GM21390 (cell line): ENCODE measurements at regions not wholly inside any gene's neighbourhood (a gene's known extent, or its start where the extent isn't known, plus 50 kb on each side); places are given as distances from the start of the nearest gene placed in this dataset.

ENCODE experiments used
- ATAC-seq: cut with Tn5 transposase; IDR thresholded peaks from one replicate; pipeline ENCODE4 v1.9.1; 2021; ENCODE audit not compliant: unreplicated experiment

DNA sequence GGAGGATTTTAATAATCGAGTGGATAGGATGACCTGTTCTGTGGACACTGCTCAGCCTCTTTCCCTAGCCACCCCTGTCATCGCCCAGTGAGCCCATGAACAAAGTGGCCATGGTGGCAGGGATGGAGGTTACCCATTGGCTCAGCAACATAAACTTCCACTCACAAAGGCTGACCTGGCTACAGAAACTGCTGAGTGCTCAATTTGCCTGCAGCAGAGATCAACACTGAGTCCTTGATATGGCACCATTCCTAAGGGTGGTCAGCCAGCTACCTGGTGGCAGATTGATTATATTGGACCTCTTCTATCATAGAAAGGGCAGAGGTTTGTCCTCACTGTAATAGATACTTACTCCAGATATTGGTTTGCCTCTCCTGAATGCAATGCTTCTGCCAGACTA lies 465.4 kb upstream of the FBXO33 start:
- no peak for ATAC-seq

DNA sequence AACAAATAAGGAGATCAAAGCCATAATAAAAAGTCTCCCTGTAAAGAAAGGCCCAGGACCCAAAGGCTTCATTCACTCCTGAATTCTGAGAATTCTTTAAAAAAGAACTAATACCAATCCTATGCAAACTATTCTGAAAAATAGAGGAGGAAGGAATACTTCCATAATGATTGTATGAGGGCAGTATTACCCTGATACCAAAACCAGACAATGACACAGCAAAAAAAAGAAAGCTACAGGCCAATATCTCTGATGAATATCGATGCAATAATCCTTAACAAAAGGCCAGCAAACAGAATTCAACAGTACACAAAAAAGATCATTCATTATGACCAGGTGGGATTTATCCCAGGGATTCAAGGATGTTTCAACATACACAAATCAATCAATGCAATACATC lies 457.8 kb upstream of the FBXO33 start:
- no peak for ATAC-seq

DNA sequence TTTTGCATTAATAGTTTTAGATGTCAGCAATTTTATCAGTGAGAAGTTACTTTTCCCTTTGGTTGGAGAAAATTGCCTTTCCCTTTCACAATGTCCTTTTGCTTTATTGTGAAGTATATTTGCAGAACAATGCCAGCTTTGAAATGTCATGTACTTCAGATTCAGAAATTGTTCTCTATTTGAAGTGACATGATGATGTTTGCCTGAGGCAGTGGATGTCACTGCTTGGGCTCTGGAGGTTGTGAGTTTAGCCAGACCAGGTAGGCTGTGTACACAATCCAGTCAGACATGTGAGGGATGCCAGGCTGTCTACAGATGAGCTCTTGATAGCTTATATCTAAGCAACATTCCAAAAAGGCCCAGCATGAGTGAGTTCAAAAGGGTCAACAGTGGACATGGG lies 451.9 kb upstream of the FBXO33 start:
- no peak for ATAC-seq

DNA sequence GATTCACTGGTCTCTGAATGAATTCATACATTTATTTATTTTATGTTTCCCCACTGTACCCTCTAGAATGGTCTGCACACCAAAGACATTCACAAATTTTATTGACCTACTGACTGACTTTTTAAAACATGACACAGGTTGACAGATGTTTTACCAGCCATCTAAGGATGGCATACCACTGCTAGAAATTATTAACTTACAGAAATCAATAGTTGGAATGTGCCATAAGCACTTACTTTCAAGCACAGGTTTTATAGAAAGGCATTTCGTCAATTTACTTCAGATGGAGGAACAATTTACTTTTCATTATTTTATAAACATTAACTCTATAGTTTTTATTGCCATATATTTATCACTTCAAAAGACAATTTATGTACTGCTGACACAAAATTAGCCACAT lies 448.7 kb upstream of the FBXO33 start:
- no peak for ATAC-seq

DNA sequence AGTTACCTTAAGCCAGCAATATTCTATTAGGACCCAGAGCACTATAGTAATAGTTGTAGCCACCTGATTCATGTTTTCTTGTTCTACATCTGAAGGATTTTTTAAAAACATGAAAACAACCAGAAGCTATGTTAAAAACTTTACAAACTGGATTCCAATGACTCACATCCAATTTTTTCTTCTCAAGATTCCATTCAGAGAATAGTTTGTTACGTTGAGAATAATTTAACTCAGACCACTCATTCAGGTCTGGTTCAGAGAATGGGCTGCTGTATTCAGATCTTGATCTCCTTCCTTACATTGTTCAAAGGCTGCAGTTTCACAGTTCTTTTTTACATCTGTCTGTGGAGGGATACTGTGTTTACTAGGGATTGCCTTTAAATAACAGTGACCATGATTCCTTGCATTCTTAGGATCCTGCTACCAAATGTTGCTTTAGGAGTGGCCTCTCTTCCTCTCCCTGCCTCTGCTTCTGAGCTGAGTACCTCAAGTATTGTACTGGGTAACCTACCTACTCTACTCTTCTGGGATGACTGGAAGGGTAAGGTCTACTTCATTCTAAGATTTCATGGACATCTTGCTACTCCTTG lies 448.0 kb upstream of the FBXO33 start:
- ATAC-seq = no peak

DNA sequence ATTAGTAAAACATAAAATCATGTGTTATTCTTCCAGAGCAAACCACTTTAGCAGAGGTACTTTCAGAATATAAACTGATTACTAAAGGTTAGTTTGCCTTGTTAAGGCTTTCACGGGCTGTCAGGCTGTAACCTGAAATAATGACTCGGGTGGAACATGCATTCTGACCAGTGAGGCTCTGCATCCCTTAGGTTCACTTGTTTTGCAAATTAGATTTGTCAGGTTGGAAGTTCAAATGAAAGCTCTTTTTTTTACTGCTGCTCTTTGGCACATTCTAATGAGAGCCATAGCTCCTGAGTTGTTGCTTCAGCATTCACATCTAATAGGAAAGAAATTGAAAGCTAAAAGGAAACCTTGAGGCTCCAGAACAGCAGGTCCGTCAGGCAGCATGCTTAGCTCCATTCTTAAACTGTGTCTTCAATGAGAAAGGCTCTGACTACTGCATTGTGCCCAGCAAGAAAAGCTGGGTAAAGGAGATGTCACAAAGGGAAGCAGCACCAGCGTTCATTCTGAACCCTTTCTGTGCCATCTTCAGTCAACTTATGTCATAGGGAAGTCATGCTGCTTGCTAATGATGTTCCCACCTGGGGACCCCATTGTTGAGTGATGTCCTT lies 445.5 kb upstream of the FBXO33 start:
- no peak for ATAC-seq

DNA sequence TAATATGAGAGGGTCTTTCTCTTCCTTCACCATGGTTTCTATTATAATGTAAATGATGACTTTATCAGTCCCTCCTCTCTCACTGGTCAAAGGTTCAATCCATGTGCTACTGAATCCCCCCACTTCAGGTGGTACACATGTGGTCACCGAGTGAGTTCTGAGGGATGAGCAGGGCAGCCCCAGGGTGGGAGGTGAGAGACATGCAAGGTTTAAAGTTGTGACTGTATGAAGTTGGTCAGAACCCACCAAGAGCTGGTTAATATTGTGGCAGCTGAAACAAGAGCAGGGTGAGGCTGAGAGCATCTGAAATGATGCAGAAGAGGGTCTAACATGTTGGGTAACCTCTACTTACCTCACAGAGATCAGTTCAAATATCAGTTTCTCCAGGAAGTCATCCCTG lies 444.7 kb upstream of the FBXO33 start:
- no peak for ATAC-seq

DNA sequence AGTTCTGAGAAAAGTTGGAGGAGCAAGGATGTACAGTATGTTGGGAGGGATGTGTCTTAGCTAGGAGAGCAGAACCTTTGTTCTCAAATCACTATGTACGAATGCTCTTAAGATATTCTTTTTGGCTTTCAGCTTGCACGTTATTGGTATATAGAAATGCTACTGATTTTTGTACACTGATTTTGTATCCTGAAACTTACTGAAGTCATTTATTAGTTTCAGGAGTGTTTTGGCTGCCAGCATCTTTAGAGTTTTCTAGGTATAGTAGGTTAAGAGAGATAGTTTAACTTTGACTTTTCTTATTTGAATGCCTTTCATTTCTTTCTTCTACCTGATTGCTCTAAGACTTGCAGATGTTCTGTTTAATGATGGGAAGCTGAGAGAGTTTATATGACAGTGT lies 442.8 kb upstream of the FBXO33 start:
- peak; percentile 53 for ATAC-seq

DNA sequence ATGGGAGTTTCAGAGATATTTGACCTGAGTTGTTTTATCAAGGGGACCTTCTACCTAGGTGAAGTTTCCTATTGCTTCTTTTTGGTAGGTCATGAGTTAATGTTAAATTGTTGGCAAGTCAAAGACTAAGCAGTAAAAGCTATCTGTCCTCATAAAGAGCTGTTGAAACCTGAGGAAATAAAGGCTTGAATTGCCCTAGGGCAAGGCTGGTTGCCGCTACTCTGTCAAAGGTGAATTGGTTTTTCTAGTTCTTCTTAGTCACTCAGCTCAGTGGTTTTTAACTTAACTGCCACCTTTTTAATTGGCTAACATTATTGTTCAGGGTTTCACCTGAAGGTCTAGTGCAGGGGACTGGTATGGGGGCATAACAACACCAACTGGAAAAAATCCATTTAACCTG lies 441.6 kb upstream of the FBXO33 start:
- ATAC-seq = no peak

DNA sequence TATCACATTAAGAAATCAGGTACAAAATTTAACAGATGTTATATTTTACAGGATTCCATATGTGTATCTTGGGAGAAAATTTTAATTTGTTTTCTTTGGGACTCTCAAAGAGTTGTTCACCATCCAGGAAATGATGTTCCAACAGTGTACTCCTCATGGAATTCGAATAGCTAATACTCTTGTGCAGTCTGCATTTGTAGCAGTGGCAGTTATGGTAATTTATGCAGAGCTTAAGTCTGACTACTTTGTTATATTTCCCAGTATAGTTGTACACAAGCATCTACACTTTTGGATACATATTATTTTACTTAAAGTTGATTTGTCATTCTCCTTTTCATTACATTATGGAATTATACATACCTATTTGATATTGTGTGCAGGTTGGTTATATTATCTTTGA lies 436.7 kb upstream of the FBXO33 start:
- no peak for ATAC-seq

DNA sequence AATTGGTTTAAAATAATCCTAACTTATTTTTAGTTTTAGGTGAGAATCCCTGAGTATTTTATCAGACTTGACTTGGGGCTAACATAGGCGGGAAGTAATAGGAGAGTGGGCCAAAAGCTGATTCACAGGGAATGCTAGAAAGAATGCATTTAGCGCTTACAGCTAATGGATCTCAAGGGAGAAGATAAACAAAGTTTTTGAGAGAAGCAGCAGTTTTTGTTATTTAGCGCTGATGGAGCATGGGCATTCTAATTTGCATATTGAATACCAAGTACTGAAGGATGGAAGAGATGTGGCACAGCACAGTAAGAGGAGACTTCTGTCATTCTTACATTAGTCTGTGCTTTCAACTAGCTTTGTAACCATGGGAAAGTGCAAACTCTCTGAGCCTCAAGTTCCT lies 436.0 kb upstream of the FBXO33 start:
- no peak for ATAC-seq

DNA sequence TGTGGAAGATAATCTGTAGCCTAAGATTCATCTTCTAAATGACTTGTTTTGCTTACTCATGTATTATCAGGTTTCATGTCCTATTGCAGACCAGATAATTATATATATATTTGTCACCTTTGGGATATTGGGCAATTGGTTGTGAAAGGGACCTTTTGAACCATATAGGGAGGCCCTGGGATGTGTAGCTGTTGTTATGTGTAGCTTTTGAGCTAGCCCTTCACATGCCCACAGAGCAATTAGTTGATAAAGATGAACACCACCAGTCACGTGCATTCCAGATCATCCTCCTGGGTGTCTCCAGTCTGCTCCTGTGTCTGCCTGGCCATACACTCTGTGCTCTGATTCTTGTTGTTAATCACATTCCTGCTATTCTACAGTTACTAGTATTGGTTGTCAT lies 431.2 kb upstream of the FBXO33 start:
- ATAC-seq = no peak

DNA sequence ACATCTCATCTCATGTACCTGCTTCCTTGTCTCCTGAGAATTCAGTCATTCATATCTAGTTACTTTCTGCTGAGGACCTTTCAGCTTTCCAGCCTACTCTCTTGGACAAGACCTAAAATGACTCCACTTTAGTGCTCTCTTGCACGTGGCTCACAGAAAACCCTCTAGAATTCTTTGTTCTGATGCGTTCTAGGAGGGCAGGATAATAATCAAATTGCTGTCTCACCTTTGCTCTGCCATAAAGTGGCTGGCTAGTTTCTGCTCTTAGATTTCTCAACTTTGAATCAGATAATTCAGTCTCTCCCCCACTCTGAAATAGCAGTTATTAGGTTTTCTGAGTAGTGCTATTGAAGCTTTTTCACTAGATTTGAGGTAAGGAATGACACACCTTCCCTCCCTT lies 429.5 kb upstream of the FBXO33 start:
- no peak for ATAC-seq

DNA sequence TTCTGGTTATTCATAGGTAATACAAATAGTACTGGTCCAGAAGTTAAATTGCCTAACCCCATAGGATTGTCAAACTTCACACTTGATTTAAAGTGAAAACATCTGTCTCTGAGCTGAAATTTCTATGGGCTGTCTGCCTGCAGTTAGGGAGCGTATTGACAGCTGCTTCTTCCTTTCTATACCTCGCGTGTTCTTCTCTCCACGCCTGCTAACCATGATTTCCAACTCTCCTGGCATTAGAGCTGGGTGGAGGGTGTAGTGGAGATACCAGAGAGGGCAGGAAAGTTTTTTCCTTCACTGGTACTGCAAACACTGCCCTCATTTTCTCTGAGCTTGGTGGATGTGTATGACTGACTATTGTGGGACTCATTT lies 429.0 kb upstream of the FBXO33 start:
- no peak for ATAC-seq

DNA sequence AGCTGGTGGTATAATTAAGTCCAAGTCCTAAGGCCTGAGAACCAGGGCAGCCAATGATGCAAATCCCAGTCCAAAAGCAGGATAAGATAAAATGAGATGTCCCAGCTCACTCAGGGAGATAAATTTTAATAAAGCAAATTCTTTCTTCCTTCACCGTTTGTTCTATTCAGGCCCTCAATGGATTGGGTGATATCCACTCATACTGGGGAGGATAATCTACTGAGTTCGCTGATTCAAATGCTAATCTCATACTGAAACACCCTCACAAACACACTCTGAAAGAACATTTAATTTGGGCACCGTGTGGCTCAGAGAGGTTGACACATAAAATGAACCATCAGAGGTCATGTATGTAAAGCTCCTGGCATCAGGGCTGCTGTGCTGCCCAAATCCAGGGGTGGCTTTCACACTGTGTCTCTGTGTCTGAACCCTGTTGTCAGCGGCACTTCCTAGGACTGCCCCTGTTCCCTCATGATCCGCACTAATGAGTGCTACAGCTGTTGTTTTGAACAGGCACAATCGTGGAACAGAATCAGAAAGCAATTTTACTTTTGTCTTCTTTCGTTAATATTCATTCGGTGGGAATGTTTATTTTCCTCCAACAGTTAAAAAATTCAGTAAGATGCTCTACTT lies 428.5 kb upstream of the FBXO33 start:
- no peak for ATAC-seq

DNA sequence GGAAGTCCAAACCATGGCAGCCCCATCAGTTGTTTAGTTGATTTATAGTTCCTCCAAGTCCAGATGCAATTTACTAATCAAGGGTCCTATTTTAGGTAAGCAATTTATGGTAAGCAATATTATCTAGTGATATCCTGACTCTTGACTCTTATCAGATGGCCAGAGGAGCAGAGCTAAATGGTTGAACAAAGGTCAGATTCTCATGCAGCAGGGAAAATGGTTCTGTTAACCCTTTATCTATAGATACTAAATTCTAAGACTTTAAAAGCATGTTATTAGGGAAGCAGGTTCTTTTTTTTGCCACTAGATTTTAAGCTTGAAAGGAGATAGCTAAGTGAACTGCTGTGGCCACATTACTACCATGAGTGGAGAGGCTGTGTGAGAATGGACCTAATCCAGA lies 427.1 kb upstream of the FBXO33 start:
- no peak for ATAC-seq

DNA sequence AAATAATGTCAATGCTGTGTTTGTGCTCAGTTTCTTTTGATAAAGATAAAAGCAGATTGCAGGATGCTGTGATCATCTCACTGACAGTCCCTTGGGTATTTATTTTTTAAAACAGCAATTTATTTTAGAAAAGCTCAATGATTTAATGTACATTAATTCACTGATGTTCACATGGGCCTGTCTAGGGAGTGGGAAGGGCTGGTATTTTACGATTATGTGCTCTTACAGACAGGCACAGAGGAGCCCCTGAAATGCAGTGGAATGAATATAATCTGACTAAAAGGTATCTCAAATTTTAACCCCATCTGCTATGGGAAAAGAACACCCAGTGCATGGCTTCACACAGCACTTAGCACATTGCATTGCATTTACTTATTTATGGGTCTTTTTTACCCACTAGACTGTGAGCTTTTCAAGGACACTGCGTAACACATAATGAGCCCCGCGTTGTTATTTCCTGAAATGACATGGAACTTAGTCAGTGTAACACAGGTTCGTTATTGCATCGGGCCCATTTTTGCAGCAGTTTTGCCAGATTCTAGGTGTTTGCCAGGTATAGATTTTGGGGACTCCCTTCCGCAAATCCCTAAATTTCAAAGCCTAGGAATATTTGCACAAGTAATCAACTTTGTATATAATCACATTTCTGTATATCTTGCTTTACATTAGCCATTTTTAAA lies 425.3 kb upstream of the FBXO33 start:
- no peak for ATAC-seq

DNA sequence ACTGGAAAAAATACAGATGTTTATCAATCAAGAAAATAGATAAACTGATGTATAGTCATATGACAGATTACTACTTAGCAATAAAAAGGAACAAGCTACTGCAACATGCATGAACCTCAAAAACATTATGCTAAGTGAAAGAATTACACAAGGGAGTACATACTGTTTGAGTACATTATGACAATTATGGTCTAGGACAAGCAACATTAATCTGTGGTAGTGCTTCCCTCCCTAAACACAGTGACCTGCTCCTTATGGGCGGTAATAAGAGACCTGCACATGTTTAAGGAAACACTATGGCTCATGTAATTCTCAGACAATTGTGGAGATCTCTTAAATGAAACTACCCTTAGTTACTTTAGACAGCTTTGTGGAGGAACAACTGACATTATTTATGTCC lies 421.2 kb upstream of the FBXO33 start:
- no peak for ATAC-seq

DNA sequence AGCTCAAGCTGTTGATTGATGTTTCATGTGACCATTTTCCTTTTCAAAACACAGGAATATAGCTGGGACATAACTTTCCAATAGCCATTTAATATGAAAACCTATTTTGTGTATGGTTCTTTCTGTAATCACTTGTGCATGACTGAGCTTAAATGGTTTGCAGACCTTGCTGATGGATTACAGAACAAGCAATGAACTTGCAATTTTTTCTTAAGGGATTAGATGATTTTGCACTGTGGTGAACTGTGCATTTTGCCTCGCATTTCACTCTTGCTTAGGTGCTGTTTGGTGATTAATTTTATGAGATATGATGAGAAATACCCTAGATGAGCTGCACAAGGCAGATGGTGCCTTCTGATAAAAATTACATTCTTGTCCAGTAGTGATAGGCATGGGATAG lies 419.0 kb upstream of the FBXO33 start:
- no peak for ATAC-seq

DNA sequence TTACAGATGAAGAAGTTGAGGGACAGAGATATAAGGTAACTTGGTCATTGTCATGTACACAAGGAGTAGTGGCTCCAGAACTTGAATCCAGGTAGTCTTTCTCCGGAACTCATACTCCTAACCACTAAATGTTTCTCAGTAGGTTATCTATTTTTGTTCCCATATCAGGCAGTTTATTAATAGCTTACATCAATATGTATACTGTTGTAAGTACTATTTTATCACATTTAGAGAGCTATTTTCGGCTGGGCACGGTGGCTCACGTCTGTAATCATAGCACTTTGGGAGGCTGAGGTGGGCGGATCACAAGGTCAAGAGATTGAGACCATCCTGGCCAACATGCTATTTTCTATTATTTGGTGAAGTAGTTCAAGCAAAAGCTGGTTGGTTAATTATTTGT lies 415.6 kb upstream of the FBXO33 start:
- no peak for ATAC-seq

DNA sequence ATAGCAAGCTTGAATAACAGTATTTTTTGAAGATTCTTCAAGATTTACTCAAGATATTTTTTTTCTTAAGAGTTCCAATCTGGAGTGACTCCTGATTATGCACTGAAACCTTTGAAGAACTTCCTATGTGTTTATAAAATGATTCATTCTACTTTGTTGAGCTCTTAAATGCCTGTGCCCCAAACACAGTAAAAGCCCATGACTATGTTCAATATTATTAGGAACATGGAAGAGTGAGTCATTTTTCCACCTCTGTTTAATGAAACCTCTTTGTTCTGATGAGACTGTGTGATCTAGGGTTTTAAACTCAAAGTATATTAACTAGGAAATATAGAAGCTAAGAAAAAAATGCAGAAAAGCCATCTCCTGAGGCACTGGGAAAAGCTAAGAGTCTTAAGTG lies 415.0 kb upstream of the FBXO33 start:
- ATAC-seq = no peak

DNA sequence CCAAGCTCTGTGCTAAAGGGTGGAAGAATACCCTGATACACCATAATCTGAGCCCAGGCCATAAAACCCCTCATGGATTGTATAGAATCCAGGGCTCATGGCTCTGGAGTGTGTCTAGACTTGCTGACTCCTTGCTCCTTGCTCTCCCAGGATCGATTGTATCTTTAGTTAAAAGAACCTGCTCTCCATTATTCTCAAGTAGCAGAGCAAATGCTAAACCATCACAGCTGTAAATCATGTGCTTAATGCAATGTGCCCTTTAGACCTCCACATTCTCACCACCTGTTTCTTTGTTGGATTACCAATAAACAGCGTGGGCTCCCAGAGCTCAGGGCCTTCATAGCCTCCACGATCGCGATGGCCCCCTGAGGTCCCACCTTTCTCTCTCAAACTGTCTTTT lies 411.6 kb upstream of the FBXO33 start:
- ATAC-seq = no peak
